Fibroblast of the aortic adventitia (primary cell): ENCODE measurements at regions not wholly inside any gene's neighbourhood (a gene's known extent, or its start where the extent isn't known, plus 50 kb on each side); places are given as distances from the start of the nearest gene placed in this dataset.
"Not testable (repeated sequence)": the region's sequence is repeated elsewhere in the genome, so short reads cannot be mapped to it uniquely, and the experiment has no call there.

Source experiments
- DNase-seq: peaks from one replicate; pipeline ENCODE4 v3.0.0-alpha.2; 2010; ENCODE audit warnings: low read depth
- H3K4me3 ChIP-seq: 2 replicates; pipeline ENCODE4 v1.5.1; 2011; ENCODE audit warnings: low read depth, mild to moderate bottlenecking, control low read depth, low read length, moderate library complexity
- TF ChIP-seq, protein P1 (sequence below): IDR thresholded peaks from 2 replicates; pipeline ENCODE4 v1.5.1; 2011; ENCODE audit warnings: mild to moderate bottlenecking, low read length, control low read depth, inconsistent platforms; ENCODE audit not compliant: insufficient read depth

DNA sequence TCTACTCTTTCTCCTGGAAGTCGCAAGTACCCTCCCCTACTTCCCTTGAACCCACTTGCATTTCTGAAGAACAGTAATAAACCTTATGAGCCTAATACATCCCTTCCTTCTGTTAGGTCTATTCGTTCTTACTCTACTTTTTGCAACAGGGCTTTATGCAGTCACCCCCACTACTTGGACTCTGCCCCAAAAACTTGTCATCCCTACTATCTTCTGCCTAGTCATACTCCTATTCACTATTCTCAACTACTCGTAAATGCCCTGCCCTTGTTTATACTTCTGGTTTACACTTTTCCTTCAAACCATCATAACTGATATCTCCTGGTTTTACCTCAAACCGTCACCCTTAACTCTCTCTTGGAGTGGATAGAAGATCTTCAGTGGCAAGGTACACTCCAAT lies 55.2 kb upstream of the SLIT2 start:
- TF ChIP-seq, protein P1, sequence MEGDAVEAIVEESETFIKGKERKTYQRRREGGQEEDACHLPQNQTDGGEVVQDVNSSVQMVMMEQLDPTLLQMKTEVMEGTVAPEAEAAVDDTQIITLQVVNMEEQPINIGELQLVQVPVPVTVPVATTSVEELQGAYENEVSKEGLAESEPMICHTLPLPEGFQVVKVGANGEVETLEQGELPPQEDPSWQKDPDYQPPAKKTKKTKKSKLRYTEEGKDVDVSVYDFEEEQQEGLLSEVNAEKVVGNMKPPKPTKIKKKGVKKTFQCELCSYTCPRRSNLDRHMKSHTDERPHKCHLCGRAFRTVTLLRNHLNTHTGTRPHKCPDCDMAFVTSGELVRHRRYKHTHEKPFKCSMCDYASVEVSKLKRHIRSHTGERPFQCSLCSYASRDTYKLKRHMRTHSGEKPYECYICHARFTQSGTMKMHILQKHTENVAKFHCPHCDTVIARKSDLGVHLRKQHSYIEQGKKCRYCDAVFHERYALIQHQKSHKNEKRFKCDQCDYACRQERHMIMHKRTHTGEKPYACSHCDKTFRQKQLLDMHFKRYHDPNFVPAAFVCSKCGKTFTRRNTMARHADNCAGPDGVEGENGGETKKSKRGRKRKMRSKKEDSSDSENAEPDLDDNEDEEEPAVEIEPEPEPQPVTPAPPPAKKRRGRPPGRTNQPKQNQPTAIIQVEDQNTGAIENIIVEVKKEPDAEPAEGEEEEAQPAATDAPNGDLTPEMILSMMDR, result no peak
- no peak overlapping the region for H3K4me3 ChIP-seq
- DNase-seq, result peak; percentile 66

GRCh38 chr4:20195071-20195885 lies 56.4 kb upstream of the SLIT2 start:
- DNase-seq, result peak; percentile 78
- H3K4me3 ChIP-seq, result no peak overlapping the region
- TF ChIP-seq, protein P1, result no peak

GRCh38 chr4:20194123-20195013 lies 57.3 kb upstream of the SLIT2 start:
- H3K4me3 ChIP-seq, result no peak overlapping the region
- TF ChIP-seq, protein P1, result no peak
- DNase-seq, result peak; percentile 92

DNA sequence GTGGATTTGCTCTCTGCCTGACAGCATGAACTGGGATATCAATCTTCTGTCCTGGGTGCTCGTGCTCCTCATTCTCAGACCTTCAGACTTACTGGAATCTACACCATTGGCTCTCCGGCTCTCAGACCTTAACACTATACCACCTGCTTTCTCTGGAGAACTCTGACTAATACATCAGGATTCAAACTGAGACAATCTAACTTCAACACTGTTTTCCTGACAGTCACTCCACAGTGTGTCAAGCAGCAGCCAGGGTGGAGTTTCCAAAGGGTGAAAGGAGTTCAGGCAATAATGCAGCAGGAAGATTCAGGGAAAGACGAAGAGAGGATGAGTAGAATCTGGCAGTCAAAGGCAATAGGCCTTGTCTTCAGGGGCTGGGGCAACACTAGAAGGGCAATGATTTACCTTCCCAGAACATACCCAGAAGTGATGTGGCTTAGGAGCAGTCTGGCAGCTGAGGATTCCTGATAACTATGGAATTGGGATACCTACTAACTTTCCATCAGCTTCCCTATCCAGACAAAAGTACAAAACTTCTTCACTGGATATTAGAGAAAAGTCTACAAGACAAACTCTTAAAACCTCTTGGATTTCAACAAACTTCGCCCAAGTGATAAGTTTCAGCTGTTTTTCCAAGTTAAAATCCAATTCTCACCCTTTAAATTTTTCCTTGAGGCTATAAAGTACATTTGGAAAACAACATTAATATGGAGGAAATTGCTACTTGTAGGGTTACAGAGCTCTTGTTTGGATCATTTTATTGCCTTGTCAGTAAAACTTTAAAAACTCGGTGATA lies 58.4 kb upstream of the SLIT2 start:
- DNase-seq, result peak; percentile 45
- TF ChIP-seq, protein P1, result no peak
- no peak overlapping the region for H3K4me3 ChIP-seq

GRCh38 chr4:20192736-20193135 lies 59.0 kb upstream of the SLIT2 start:
- TF ChIP-seq, protein P1, result no peak
- peak; percentile 29 for DNase-seq
- no peak overlapping the region for H3K4me3 ChIP-seq

GRCh38 chr4:20185103-20185502 lies 66.6 kb upstream of the SLIT2 start:
- TF ChIP-seq, protein P1, result no peak
- no peak for DNase-seq
- no peak overlapping the region for H3K4me3 ChIP-seq

GRCh38 chr4:20183131-20183530 lies 68.6 kb upstream of the SLIT2 start:
- not testable (repeated sequence) for DNase-seq, H3K4me3 ChIP-seq
